OCI-LY1 (cell line): ENCODE measurements at regions not wholly inside any gene's neighbourhood (a gene's known extent, or its start where the extent isn't known, plus 50 kb on each side); places are given as distances from the start of the nearest gene placed in this dataset.

Source experiments
- H2AFZ ChIP-seq: fragments of 200-600 bp; sonication (generic), shearing (Covaris generic); 2 replicates; pipeline ENCODE4 v1.6.0; 2014; ENCODE audit warnings: antibody characterized with exemption, mild to moderate bottlenecking, low read length
- H3F3A ChIP-seq: fragments of 200-600 bp; sonication (generic), shearing (Covaris generic); 2 replicates; pipeline ENCODE4 v1.6.0; 2014; ENCODE audit warnings: mild to moderate bottlenecking, antibody characterized with exemption, low read length, moderate library complexity; ENCODE audit not compliant: insufficient read depth
- H3K27ac ChIP-seq: fragments of 200-600 bp; sonication (generic); 2 replicates; pipeline ENCODE4 v1.5.1; 2014; ENCODE audit warnings: low read length, mixed run types, mild to moderate bottlenecking, low read depth; ENCODE audit not compliant: poor library complexity, severe bottlenecking
- H3K27me3 ChIP-seq: fragments of 200-600 bp; sonication (generic); 2 replicates; pipeline ENCODE4 v1.6.0; 2014; ENCODE audit warnings: antibody characterized with exemption, mild to moderate bottlenecking, low read length, moderate library complexity; ENCODE audit not compliant: insufficient read depth
- H3K36me3 ChIP-seq: fragments of 200-600 bp; sonication (generic); 2 replicates; pipeline ENCODE4 v1.6.1; 2014; ENCODE audit warnings: mild to moderate bottlenecking, antibody characterized with exemption, low read length, moderate library complexity, mixed read lengths; ENCODE audit not compliant: insufficient read depth
- H3K4me1 ChIP-seq: fragments of 200-600 bp; sonication (generic); 2 replicates; pipeline ENCODE4 v1.5.1; 2014; ENCODE audit warnings: mild to moderate bottlenecking, low read length, moderate library complexity; ENCODE audit not compliant: insufficient read depth, severe bottlenecking
- H3K4me2 ChIP-seq: fragments of 200-600 bp; sonication (generic), shearing (Covaris generic); 2 replicates; pipeline ENCODE4 v1.6.1; 2014; ENCODE audit warnings: low read length
- H3K4me3 ChIP-seq: fragments of 200-600 bp; sonication (generic); 2 replicates; pipeline ENCODE4 v1.5.1; 2014; ENCODE audit warnings: low read length, low read depth, mild to moderate bottlenecking, mixed read lengths; ENCODE audit not compliant: poor library complexity, severe bottlenecking
- H3K79me2 ChIP-seq: fragments of 200-600 bp; shearing (Covaris generic); 2 replicates; pipeline ENCODE4 v1.6.1; 2016; ENCODE audit warnings: mixed run types, low read length, mixed read lengths; ENCODE audit not compliant: insufficient read depth
- H3K9ac ChIP-seq: fragments of 200-600 bp; sonication (generic), shearing (Covaris generic); 2 replicates; pipeline ENCODE4 v1.6.1; 2014; ENCODE audit warnings: mild to moderate bottlenecking, low read length, mixed read lengths
- H3K9me2 ChIP-seq: fragments of 200-600 bp; sonication (generic), shearing (Covaris generic); 2 replicates; pipeline ENCODE4 v1.6.1; 2014; ENCODE audit warnings: low read depth, mild to moderate bottlenecking, low read length, mixed read lengths
- H3K9me3 ChIP-seq: fragments of 200-600 bp; shearing (Covaris generic); 2 replicates; pipeline ENCODE4 v1.6.1; 2014; ENCODE audit warnings: low read length, mixed read lengths
- H4K20me1 ChIP-seq: fragments of 200-600 bp; sonication (generic), shearing (Covaris generic); 2 replicates; pipeline ENCODE4 v1.6.0; 2016; ENCODE audit warnings: mild to moderate bottlenecking, low read length; ENCODE audit not compliant: insufficient read depth
- CTCF ChIP-seq: fragments of 200-600 bp; sonication (generic), shearing (Covaris generic); IDR thresholded peaks from 2 replicates; pipeline ENCODE4 v1.5.1; 2017; ENCODE audit warnings: mild to moderate bottlenecking, antibody characterized with exemption, low read length, moderate library complexity, mixed read lengths
- EZH2 ChIP-seq: fragments of 200-600 bp; sonication (generic), shearing (Covaris generic); IDR thresholded peaks from 2 replicates; pipeline ENCODE4 v1.8.0; 2017; ENCODE audit warnings: borderline replicate concordance, mixed run types, mild to moderate bottlenecking, antibody characterized with exemption, low read length, moderate library complexity, mixed read lengths

GRCh38 chr14:37991027-37991426, 216.7 kb upstream of the SSTR1 start:
- Histone ChIP-seq H4K20me1 (no peaks in the 10 kb centered on the region), H3K9me3 (no peaks in the 10 kb centered on the region), H3K4me2 (no peak overlapping the region), H2AFZ (no peak overlapping the region; the same call in 1 of the 2 replicates), H3K4me3 (no peak overlapping the region), H3K9me2 (no peaks in the 10 kb centered on the region), H3K9ac (no peak overlapping the region), H3K4me1 (peaks cover 32% of the 10 kb centered on the region), H3K27me3 (no peaks in the 10 kb centered on the region), H3F3A (no peaks in the 10 kb centered on the region), H3K27ac (no peak overlapping the region), H3K36me3 (no peaks in the 10 kb centered on the region), H3K79me2 (no peaks in the 10 kb centered on the region)
- no peak for TF ChIP-seq CTCF
- TF ChIP-seq EZH2 = no peak

DNA sequence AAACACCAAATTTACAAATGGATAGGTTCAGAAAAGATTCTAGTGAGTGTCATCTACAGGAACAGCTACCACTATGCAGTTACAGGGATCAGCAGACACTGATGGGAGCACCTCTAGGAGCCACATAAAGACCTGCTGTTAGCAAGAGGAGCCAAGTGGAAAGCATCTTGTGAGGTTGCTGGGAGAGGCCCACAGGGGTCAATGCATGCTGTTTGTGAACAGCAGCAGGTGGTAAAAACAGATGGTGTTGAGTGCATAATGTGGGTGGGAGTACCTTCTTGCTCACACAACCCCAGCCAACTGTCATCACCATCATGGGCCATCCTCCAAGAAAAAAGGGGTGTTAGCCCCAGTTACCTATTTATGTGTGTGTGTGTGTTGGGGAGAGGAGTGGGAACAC, 215.2 kb upstream of the SSTR1 start:
- no peaks in the 10 kb centered on the region for H4K20me1 ChIP-seq
- peak overlapping the region; percentile 45 for H3K27ac ChIP-seq
- no peaks in the 10 kb centered on the region for H3K27me3 ChIP-seq
- peak overlapping the region; percentile 58; the same call in 1 of the 2 replicates for H2AFZ ChIP-seq
- no peak overlapping the region for H3K4me2 ChIP-seq
- H3F3A ChIP-seq = no peaks in the 10 kb centered on the region
- no peaks in the 10 kb centered on the region for H3K79me2 ChIP-seq
- no peaks in the 10 kb centered on the region for H3K9me2 ChIP-seq
- H3K9me3 ChIP-seq = no peaks in the 10 kb centered on the region
- H3K4me1 ChIP-seq = peaks cover 22% of the 10 kb centered on the region
- H3K36me3 ChIP-seq = no peaks in the 10 kb centered on the region
- TF ChIP-seq EZH2 (no peak), CTCF (no peak)
- H3K4me3 ChIP-seq = no peak overlapping the region
- no peak overlapping the region for H3K9ac ChIP-seq

- H3K9me2 ChIP-seq = no peaks in the 10 kb centered on the region
- H3K9ac ChIP-seq = no peak overlapping the region
- H3K27ac ChIP-seq = no peak overlapping the region
- no peaks in the 10 kb centered on the region for H3K9me3 ChIP-seq
- no peaks in the 10 kb centered on the region for H4K20me1 ChIP-seq
- H2AFZ ChIP-seq = peak overlapping the region; percentile 6; the same call in 1 of the 2 replicates
- H3K27me3 ChIP-seq = no peaks in the 10 kb centered on the region
- TF ChIP-seq EZH2 (no peak), CTCF (no peak)
- H3K4me1 ChIP-seq = peaks cover 22% of the 10 kb centered on the region
- H3K4me3 ChIP-seq = no peak overlapping the region
- H3K79me2 ChIP-seq = no peaks in the 10 kb centered on the region
- H3F3A ChIP-seq = no peaks in the 10 kb centered on the region
- no peaks in the 10 kb centered on the region for H3K36me3 ChIP-seq
- H3K4me2 ChIP-seq = no peak overlapping the region
These were observed 212.8 kb upstream of the SSTR1 start for GRCh38 chr14:37994846-37995372.
